ENCODE measurements at regions not wholly inside any gene's neighbourhood (a gene's known extent, or its start where the extent isn't known, plus 50 kb on each side); places are given as distances from the start of the nearest gene placed in this dataset.
A peak's percentile ranks its signal among the peaks of the same experiment; 100 is the strongest.

DNA sequence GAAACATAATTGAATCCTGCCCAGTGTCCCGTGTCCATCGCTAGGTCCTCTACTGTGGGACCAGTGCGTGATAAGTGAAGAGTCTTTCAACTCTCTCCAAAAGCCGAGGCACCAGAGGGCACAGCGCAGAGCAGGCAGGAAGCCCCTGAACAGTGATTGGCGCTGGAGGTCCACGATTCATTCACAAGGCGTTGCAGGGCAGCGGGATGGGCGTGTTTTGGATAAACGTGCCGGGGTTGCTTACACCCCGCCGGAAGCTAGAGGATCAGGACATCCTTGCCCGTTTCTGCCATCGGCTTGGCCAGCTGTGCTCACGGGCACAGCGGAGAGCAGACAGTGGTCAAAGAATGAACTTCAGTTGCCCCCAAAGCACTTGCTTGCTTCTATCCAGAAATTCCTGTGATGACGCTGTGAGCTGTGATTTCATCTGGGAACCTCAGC, 86.0 kb upstream of the PFKP start:
- DNase-seq, result no peak

DNA sequence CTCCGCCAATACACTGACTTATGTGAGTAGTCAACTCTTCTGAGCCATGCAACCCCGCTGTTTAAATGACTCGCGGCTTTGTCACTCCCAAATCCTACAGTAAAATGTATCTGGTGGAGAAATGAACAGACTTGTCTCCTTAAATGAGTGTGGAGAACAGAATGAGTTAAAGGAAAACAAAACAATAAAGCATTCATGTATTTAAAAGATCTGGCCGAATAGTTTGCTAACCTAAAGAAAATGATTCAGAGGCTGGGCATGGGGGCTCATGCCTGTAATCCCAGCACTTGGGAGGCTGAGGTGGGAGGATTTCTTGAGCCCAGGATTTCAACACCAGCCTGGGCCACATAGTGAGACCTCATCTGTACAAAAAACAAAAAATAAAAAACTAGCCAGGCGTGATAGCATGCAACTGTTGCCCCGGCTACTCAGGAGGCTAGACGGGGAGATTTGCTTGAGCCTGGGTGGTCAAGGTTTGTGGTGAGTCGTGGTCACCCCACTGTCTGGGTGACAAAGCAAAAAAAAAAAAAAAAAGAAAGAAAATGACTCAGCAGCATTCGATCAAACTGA, 86.5 kb upstream of the PFKP start:
- no peak for DNase-seq

- DNase-seq, result no peak
These were observed 87.2 kb upstream of the PFKP start for GRCh38 chr10:2980116-2980515.

DNA sequence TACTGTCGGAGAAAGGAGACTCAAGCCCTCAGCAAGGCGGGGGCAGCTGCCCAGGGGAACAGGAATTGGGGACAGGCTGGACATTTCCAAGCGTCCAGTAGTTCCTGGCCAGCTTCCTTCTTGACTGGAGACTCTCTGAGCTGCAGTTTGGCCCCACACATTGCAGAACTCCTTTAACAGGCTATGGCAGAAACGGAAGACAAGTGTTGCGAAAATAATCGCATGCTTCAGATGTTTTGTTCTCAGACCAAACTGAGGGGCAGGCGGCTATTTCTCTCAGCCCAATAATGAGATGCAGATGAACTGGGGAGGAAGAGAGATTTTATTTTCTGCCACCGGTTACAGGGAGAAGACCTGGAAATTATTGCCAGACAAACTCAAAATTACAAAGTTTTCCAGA, 88.0 kb upstream of the PFKP start:
- peak in 13 of 51 donors; percentile 2 to 20 (median 7) for DNase-seq

DNA sequence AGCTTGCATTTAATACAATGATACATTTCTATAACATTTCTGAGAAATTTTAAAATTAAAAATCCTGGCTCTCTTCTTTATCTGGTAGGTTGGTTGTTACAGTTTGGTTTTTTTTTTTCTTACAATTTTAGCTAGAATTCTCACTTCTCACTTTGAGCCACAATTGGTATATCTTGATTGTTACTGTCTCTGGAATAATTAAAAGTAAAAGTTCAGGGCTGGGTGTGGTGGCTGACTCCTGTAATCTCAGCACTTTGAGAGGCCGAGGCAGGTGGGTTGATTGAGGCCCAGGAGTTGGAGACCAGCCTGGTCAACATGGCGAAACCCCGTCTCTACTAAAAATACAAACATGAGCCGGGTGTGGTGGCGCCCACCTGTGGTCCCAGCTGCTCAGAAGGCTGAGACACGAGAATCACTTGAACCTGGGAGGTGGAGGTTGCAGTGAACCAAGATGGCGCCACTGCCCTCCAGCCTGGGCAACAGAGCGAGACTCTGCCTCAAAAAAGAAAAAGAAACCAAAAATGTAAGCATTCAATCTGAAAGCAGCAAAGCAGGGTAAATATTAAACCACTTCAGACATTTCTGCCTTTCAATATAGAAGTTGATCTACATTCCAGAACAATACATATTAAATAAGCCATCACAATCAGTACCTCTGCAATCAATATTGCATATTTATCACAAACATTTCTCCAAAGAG, 88.6 kb upstream of the PFKP start:
- DNase-seq, result no peak

- peak in 1 of 51 donors; percentile 42 for DNase-seq
These were observed 89.2 kb upstream of the PFKP start for GRCh38 chr10:2978111-2978510.

DNA sequence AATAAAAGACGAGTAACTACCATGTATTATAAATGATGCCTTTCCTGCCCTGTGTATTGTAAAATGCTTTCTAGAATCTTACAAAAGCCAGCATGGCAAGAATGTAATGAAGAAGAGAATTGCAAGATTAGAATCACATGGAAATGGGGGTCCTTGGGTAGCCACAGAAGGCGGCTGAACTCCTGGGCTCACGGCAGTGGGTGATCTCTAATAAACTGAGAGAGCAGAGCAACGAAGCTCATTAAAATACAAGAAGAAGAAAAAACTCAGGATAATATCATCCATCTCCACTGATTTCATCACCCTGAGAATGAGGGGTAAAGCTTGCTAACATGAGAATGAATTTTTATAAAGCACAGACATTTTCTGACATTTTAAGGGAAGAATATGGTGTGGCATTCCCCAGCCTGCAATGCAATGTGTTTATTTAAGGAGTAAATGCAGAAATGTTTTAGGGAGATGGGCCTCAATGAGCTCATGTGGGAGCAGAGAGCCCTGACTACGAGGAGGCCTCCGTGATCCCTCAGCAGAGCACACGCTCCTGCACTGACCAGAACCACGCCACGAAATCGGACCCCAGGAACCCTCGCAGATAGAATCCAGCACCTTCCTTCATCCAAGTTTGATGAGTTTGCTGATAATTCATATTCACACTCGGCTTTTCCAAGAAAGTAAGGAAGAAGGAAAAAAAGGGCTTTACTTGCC, 92.7 kb upstream of the PFKP start:
- DNase-seq, result no peak

DNA sequence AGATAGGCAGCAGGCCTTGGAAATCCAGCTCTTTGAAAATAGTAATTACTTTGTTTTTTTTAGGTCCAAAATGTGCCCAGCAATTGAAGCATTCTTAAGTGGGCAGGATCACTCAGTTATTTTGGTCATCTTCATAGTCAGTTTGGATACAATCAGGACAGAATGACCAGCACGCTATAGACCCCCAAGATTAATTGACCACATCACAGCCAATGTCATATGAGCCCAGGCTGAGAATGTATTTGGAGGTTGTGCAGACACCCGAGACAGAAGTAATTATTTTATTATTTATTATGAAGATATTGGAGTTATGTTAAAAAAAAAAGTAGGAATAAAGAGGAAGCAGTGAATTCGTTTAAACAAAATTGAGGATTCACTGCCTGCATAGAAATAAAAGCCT, 93.3 kb upstream of the PFKP start:
- DNase-seq, result no peak

DNA sequence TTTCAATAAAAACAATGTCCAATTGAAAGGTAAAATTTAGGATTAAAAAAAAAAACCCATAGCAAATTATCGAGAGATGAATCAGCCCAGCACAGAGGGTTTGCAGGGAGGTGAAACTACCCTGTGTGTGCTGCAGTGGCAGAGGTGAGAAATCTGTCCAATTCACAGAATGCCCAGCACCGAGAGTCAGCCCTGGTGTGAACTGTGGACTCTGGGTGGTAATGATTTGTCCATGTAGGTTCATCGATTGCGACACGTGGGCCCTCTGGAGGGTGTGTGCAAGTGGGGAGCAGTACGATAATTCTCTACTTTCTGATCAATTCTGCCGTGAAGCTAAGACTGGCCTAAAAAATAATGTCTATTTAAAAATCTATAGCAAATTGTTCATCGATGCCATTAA, 94.5 kb upstream of the PFKP start:
- no peak for DNase-seq

DNA sequence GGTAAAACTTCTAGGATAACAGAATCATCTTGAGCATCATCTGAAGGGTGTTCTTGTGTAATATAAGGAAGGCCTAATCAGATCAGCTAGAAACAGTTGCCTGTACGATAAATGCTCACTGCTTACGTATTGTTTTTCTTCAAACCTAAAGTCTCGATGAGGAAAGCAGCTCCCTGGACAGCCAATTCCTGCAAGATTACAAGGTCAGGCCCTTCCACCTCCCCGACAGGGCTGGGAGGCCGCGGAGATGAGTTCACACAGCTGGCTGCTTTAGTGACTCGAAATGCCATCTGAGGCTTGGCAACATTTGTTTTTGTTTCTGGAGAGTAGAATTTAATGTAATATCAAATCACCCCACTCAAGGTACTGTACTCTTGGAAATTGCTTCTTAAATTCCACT, 95.1 kb upstream of the PFKP start:
- DNase-seq, result no peak

- no peak for DNase-seq
These were observed 97.0 kb upstream of the PFKP start for GRCh38 chr10:2970190-2970823.

- no peak for DNase-seq
These were observed 98.8 kb upstream of the PFKP start for GRCh38 chr10:2968401-2969058.

DNA sequence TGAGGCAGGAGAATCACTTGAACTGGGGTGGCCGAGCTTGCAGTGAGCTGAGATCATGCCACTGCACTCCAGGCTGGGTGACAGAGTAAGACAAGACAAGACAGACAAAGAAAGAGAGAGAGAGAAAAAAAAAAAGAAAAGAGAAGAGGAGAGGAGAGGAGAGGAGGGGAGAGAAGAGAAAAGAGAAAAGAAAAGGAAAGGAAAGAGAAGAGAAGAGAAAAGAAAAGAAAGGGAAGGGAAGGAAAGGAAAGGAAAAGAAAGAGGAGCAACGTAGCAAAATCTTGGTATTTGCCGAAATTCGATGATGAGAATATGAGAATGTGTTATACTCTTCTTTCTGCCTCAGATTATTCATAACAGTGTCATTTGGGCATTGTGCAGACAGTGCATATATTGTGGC, 101.2 kb upstream of the PFKP start:
- no peak for DNase-seq

GRCh38 chr10:2964632-2965296, 102.6 kb upstream of the PFKP start:
- DNase-seq, result no peak

DNA sequence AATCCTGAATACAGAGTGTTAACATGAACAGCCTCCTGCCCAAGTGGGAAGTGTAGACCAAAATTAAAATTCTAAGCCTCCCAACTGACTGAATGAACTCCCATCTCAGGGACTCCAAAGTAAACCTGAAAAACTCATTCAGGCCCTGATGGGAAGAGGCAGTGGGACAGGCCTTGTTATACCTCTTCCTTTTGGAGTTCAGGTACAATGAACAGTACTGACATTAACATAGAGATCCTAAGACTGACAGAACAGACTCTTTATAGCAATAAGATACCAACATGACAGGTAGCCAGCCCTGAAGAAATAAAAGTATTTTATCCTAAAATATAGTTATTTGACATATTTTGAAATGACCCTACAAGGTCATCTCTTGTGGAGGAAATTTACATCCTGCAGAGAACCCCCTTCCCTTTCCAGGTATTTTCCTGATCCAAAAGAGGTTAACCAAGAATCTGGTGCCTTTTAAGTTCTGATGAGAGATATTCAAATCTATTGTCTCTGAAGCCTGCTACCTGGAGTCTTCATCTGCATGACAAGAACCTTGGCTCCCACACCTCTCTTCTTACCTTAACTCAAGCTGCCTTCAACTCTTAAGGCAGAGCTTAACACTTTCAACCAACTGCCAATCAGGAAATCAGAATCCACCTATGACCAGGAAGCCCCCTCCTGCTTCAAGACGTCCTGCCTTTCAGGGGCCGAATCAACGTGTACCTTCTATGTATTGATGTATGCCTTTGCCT, 103.3 kb upstream of the PFKP start:
- DNase-seq, result no peak

DNA sequence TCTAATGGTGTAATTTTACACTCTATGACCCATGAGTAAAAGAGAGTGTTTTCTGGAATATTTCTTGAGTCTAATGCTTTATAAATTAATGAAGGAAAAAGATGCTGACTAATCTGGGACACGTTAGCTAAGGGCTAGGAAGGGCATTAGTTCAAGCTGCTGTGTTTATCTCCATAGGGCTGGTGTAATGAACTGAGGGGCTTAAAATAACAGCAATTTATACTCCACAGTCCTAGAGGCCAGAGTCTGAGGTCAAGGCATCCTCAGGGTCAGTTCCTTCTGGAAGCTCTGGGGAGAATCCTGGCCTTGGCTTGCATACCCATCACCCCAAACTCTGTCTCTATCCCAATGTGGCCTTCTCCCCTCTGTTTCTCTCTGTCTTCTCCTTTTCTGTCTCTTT, 105.2 kb upstream of the PFKP start:
- no peak for DNase-seq

- no peak for DNase-seq
These were observed 108.7 kb upstream of the PFKP start for GRCh38 chr10:2958659-2959058.

- DNase-seq, result no peak
These were observed 109.6 kb upstream of the PFKP start for GRCh38 chr10:2957785-2958184.

DNA sequence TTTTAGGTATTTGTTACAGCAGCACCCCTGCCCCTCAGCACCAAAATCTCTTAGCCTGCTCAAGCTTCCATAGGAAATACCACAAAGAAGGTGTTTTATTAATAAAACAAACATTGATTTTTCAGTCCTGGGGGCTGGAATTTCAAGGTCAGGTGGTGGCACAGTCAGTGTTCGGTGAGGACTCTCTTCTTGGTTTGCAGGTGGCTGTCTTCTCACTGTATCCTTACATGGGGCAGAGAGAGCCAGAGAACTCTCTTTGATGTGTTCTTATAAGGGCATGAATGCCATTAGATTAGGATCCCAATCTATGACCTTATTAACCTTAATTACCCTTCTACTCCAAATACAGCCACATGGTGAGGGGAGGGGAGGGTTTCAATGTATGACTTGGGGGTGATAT, 112.3 kb upstream of the PFKP start:
- no peak for DNase-seq

GRCh38 chr10:2953495-2953894, 113.9 kb upstream of the PFKP start:
- no peak for DNase-seq

Measured in hypothalamus (tissue), 51 donors.